Endothelial cell (in vitro differentiated cells): ENCODE measurements at regions not wholly inside any gene's neighbourhood (a gene's known extent, or its start where the extent isn't known, plus 50 kb on each side); places are given as distances from the start of the nearest gene placed in this dataset.

Experiments used
- DNase-seq: peaks from one replicate; pipeline ENCODE4 v3.0.0; 2021; ENCODE audit warnings: low spot score
- H3K27ac Mint-ChIP-seq: one replicate; pipeline ENCODE4 v1.8.0; 2021; ENCODE audit warnings: mixed read lengths, inconsistent platforms; ENCODE audit not compliant: unreplicated experiment
- H3K27me3 Mint-ChIP-seq: one replicate; pipeline ENCODE4 v1.8.0; 2021; ENCODE audit warnings: mild to moderate bottlenecking, moderate library complexity, mixed read lengths, inconsistent platforms; ENCODE audit not compliant: unreplicated experiment
- H3K36me3 Mint-ChIP-seq: one replicate; pipeline ENCODE4 v1.8.0; 2021; ENCODE audit warnings: mild to moderate bottlenecking, low read depth, mixed read lengths, inconsistent platforms; ENCODE audit not compliant: unreplicated experiment
- H3K4me1 Mint-ChIP-seq: one replicate; pipeline ENCODE4 v1.8.0; 2021; ENCODE audit warnings: mild to moderate bottlenecking, mixed read lengths, inconsistent platforms; ENCODE audit not compliant: unreplicated experiment
- H3K4me3 Mint-ChIP-seq: one replicate; pipeline ENCODE4 v1.8.0; 2021; ENCODE audit warnings: mild to moderate bottlenecking, mixed read lengths, inconsistent platforms; ENCODE audit not compliant: unreplicated experiment
- H3K9me3 Mint-ChIP-seq: one replicate; pipeline ENCODE4 v1.8.0; 2021; ENCODE audit warnings: mixed read lengths, inconsistent platforms; ENCODE audit not compliant: unreplicated experiment
- TF ChIP-seq, protein P1 (sequence below): fragments of 200-600 bp; sonication (generic); IDR thresholded peaks from one replicate; pipeline ENCODE4 v1.5.0; 2021; ENCODE audit warnings: antibody characterized with exemption; ENCODE audit not compliant: unreplicated experiment

DNA sequence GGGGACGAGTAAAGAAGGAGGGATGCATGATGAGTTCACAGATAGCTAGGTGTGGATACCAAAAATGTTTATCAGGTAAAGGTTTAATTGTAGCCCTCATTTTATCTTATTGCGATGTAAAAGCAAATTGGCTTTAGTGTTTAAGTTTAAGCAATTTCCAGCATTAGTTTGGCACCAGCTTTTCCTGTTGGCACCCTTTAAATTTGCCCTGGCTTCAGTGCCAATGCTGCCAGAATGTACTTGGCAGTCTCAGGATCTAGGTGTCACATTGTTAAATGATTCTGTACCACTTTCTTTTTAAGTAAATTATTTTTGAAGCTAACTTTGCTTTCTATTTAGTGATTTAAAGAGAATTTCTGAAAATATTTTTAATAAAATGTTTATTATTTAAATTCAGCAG, 681.8 kb downstream of the PCDH18 start:
- TF ChIP-seq, protein P1, sequence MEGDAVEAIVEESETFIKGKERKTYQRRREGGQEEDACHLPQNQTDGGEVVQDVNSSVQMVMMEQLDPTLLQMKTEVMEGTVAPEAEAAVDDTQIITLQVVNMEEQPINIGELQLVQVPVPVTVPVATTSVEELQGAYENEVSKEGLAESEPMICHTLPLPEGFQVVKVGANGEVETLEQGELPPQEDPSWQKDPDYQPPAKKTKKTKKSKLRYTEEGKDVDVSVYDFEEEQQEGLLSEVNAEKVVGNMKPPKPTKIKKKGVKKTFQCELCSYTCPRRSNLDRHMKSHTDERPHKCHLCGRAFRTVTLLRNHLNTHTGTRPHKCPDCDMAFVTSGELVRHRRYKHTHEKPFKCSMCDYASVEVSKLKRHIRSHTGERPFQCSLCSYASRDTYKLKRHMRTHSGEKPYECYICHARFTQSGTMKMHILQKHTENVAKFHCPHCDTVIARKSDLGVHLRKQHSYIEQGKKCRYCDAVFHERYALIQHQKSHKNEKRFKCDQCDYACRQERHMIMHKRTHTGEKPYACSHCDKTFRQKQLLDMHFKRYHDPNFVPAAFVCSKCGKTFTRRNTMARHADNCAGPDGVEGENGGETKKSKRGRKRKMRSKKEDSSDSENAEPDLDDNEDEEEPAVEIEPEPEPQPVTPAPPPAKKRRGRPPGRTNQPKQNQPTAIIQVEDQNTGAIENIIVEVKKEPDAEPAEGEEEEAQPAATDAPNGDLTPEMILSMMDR = no peak
- H3K27ac Mint-ChIP-seq = no peak overlapping the region
- peaks cover 2% of the 10 kb centered on the region for H3K4me1 Mint-ChIP-seq
- no peaks in the 10 kb centered on the region for H3K36me3 Mint-ChIP-seq
- H3K27me3 Mint-ChIP-seq = no peaks in the 10 kb centered on the region
- H3K9me3 Mint-ChIP-seq = no peaks in the 10 kb centered on the region
- DNase-seq = no peak
- no peak overlapping the region for H3K4me3 Mint-ChIP-seq

GRCh38 chr4:136847881-136848621, 684.2 kb downstream of the PCDH18 start:
- Mint-ChIP-seq H3K9me3 (no peaks in the 10 kb centered on the region), H3K4me1 (no peaks in the 10 kb centered on the region), H3K27me3 (no peaks in the 10 kb centered on the region), H3K36me3 (no peaks in the 10 kb centered on the region), H3K27ac (no peak overlapping the region), H3K4me3 (no peak overlapping the region)
- TF ChIP-seq, protein P1 = no peak
- no peak for DNase-seq

- Mint-ChIP-seq H3K36me3 (no peaks in the 10 kb centered on the region), H3K27ac (no peak overlapping the region), H3K4me1 (no peaks in the 10 kb centered on the region), H3K4me3 (no peak overlapping the region), H3K9me3 (no peaks in the 10 kb centered on the region), H3K27me3 (peaks cover 3% of the 10 kb centered on the region)
- TF ChIP-seq, protein P1 = no peak
- no peak for DNase-seq
Observed at GRCh38 chr4:136841526-136841925, 690.8 kb downstream of the PCDH18 start.

GRCh38 chr4:136838607-136839006, 693.7 kb downstream of the PCDH18 start:
- no peak overlapping the region for H3K4me3 Mint-ChIP-seq
- H3K27me3 Mint-ChIP-seq = peaks cover 3% of the 10 kb centered on the region
- H3K4me1 Mint-ChIP-seq = no peaks in the 10 kb centered on the region
- H3K36me3 Mint-ChIP-seq = no peaks in the 10 kb centered on the region
- H3K27ac Mint-ChIP-seq = no peak overlapping the region
- H3K9me3 Mint-ChIP-seq = no peaks in the 10 kb centered on the region
- DNase-seq = no peak
- TF ChIP-seq, protein P1 = no peak

DNA sequence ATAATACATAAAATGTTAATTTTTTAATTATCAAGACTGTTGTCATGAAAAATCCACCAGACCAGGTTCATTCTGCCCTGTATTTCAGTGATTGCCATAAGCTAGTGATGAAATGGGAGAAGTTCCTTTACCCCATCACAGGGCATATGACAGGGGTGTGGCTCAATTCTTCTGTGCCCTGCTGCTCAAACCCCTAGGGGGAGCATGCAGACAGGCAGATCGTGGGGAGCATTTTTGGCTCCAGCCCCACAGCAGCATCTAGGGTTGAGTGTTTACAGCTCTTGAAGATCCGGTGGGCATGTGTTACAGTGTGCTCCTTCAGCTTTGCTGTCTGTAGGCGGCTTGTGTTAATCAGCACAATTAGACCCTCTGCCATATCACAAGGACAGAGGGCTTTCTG, 700.7 kb downstream of the PCDH18 start:
- H3K4me1 Mint-ChIP-seq = no peaks in the 10 kb centered on the region
- H3K9me3 Mint-ChIP-seq = no peaks in the 10 kb centered on the region
- TF ChIP-seq, protein P1 = no peak
- H3K27me3 Mint-ChIP-seq = no peaks in the 10 kb centered on the region
- no peak overlapping the region for H3K4me3 Mint-ChIP-seq
- DNase-seq = no peak
- no peaks in the 10 kb centered on the region for H3K36me3 Mint-ChIP-seq
- no peak overlapping the region for H3K27ac Mint-ChIP-seq
